ENCODE measurements at regions not wholly inside any gene's neighbourhood (a gene's known extent, or its start where the extent isn't known, plus 50 kb on each side); places are given as distances from the start of the nearest gene placed in this dataset.

- Histone ChIP-seq H3K36me3 (ENCODE audit: control insufficient read depth, insufficient read depth, low read length) (no peaks in the 10 kb centered on the region), H3K4me1 (ENCODE audit: control insufficient read depth, insufficient read depth, low read length) (no peaks in the 10 kb centered on the region), H3K27ac (ENCODE audit: low read length) (no peak overlapping the region), H3K27me3 (ENCODE audit: control insufficient read depth, insufficient read depth, low read length) (peaks cover 5% of the 10 kb centered on the region; the same call in 1 of the 2 replicates), H3K9me3 (ENCODE audit: control insufficient read depth, insufficient read depth, low read depth, low read length) (no peaks in the 10 kb centered on the region), H3K4me3 (ENCODE audit: low read depth in 2 of 2, low read length in 2 of 2) (no peak overlapping the region)
- ATAC-seq (no peak), DNase-seq (ENCODE audit: low read depth, low spot score) (no peak)
- ChIA-PET POLR2A (no interaction called here), CTCF (no interaction called here)
- intact Hi-C loops (cut with micrococcal nuclease; ENCODE audit: unreplicated experiment) = no loop called here
- no peak for TF ChIP-seq REST (IDR thresholded peaks at IDR 0.05; ENCODE audit: insufficient read depth in 1 of 2, low read depth in 2 of 2, low read length in 1 of 2)
- TF ChIP-seq POLR2AphosphoS5 (IDR thresholded peaks at IDR 0.05; ENCODE audit: low read depth, low read length) = no peak
- TF ChIP-seq SIN3A (IDR thresholded peaks at IDR 0.05; ENCODE audit: borderline replicate concordance, insufficient read depth, low read depth, low read length) = no peak
- TF ChIP-seq TCF7L2 (IDR thresholded peaks at IDR 0.05; ENCODE audit: low read depth, low read length) = no peak
- no peak for TF ChIP-seq CTCF (IDR thresholded peaks at IDR 0.05)
- in situ Hi-C loops (cut with HindIII; ENCODE audit: low pct_unique_long_range_greater_than_20kb, low sequenced_read_pairs) = no loop called here
- no TSS peak for BruUV-seq (replicated peaks)
Measured at GRCh38 chr3:44078863-44079262, 162.8 kb upstream of the TOPAZ1 start.

- H3K27me3 ChIP-seq (ENCODE audit: control insufficient read depth, insufficient read depth, low read length) = peaks cover 2% of the 10 kb centered on the region; the same call in 1 of the 2 replicates
- no TSS peak for BruUV-seq (replicated peaks)
- DNase-seq (ENCODE audit: low read depth, low spot score) (no peak), ATAC-seq (no peak)
- ChIA-PET CTCF (no interaction called here), POLR2A (no interaction called here)
- H3K27ac ChIP-seq (ENCODE audit: low read length) = no peak overlapping the region
- intact Hi-C loops (cut with micrococcal nuclease; ENCODE audit: unreplicated experiment) = no loop called here
- TF ChIP-seq CTCF (IDR thresholded peaks at IDR 0.05) (no peak), SIN3A (IDR thresholded peaks at IDR 0.05; ENCODE audit: borderline replicate concordance, insufficient read depth, low read depth, low read length) (no peak), POLR2AphosphoS5 (IDR thresholded peaks at IDR 0.05; ENCODE audit: low read depth, low read length) (no peak), REST (IDR thresholded peaks at IDR 0.05; ENCODE audit: insufficient read depth in 1 of 2, low read depth in 2 of 2, low read length in 1 of 2) (no peak), TCF7L2 (IDR thresholded peaks at IDR 0.05; ENCODE audit: low read depth, low read length) (no peak)
- H3K36me3 ChIP-seq (ENCODE audit: control insufficient read depth, insufficient read depth, low read length) = no peaks in the 10 kb centered on the region
- no peaks in the 10 kb centered on the region for H3K9me3 ChIP-seq (ENCODE audit: control insufficient read depth, insufficient read depth, low read depth, low read length)
- in situ Hi-C loops (cut with HindIII; ENCODE audit: low pct_unique_long_range_greater_than_20kb, low sequenced_read_pairs) = no loop called here
- H3K4me3 ChIP-seq (ENCODE audit: low read depth in 2 of 2, low read length in 2 of 2) = no peak overlapping the region
- no peaks in the 10 kb centered on the region for H3K4me1 ChIP-seq (ENCODE audit: control insufficient read depth, insufficient read depth, low read length)
Measured at GRCh38 chr3:44079916-44080315, 161.8 kb upstream of the TOPAZ1 start.

Data from Panc1 (cell line).